HFF-Myc (cell line): ENCODE measurements at regions not wholly inside any gene's neighbourhood (a gene's known extent, or its start where the extent isn't known, plus 50 kb on each side); places are given as distances from the start of the nearest gene placed in this dataset.

Experiments used
- DNase-seq: peaks from one replicate; pipeline ENCODE4 v3.0.0-alpha.2; 2011; ENCODE audit warnings: low read depth; ENCODE audit errors: extremely low read depth
- H3K4me3 ChIP-seq: replicated peaks from 2 replicates; pipeline ENCODE4 v1.5.1; 2011; ENCODE audit warnings: low read depth, mild to moderate bottlenecking, control low read depth, low read length
- TF ChIP-seq, protein P1 (sequence below): IDR thresholded peaks from 2 replicates; pipeline ENCODE4 v1.5.1; 2012; ENCODE audit warnings: mild to moderate bottlenecking, low read depth, low read length, control low read depth; ENCODE audit errors: missing control alignments

DNA sequence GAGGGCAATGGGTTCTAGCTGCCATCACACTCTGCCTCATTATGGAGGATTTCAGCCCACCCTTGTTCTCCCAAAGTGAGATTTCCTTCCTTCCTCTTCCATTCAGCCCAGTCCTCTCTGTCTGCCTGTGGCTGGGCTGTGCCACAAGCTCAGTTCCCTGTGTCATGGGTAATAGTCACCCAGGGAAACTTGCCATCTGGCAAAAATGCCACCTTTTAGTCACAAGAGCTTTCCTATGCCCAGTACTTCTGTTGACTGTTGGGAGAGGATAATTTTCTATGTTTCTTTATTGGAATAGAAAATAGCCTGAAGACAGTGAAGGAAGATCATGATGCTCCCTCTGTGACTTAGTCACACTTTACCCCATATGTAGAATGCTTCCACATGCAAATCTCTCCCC lies 71.4 kb downstream of the TLR4 start:
- DNase-seq: no peak

GRCh38 chr9:117777823-117778222 lies 73.6 kb downstream of the TLR4 start:
- TF ChIP-seq, protein P1, sequence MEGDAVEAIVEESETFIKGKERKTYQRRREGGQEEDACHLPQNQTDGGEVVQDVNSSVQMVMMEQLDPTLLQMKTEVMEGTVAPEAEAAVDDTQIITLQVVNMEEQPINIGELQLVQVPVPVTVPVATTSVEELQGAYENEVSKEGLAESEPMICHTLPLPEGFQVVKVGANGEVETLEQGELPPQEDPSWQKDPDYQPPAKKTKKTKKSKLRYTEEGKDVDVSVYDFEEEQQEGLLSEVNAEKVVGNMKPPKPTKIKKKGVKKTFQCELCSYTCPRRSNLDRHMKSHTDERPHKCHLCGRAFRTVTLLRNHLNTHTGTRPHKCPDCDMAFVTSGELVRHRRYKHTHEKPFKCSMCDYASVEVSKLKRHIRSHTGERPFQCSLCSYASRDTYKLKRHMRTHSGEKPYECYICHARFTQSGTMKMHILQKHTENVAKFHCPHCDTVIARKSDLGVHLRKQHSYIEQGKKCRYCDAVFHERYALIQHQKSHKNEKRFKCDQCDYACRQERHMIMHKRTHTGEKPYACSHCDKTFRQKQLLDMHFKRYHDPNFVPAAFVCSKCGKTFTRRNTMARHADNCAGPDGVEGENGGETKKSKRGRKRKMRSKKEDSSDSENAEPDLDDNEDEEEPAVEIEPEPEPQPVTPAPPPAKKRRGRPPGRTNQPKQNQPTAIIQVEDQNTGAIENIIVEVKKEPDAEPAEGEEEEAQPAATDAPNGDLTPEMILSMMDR: no peak
- H3K4me3 ChIP-seq: no peak overlapping the region
- no peak for DNase-seq

More for the DNA sequence above, 71.4 kb downstream of the TLR4 start:
- H3K4me3 ChIP-seq: no peak overlapping the region
- TF ChIP-seq, protein P1: no peak

DNA sequence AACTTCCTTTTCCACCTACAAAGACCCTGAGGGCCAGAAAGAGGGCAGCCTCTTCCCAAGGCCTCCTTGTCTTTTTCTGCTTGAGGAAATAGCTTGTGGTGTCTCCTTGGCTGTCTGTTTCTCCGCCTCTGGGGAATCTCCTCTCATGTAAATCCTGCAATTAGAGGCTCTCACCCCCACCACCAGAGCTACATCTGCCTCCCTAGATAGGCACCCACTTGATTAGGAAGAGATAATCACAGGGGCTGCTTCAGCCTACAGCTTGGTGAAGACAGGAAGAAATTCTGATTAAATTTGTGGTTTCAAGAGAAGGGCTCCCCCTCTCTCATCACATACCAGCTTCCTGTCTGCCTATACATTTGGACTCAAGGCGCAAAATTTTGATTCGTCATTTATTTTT lies 75.6 kb downstream of the TLR4 start:
- DNase-seq: no peak
- TF ChIP-seq, protein P1: no peak

GRCh38 chr9:117782931-117783788 lies 79.0 kb downstream of the TLR4 start:
- DNase-seq: no peak

More for the DNA sequence above, 75.6 kb downstream of the TLR4 start:
- no peak overlapping the region for H3K4me3 ChIP-seq

GRCh38 chr9:117783828-117784227 lies 79.6 kb downstream of the TLR4 start:
- H3K4me3 ChIP-seq: no peak overlapping the region
- TF ChIP-seq, protein P1: no peak
- no peak for DNase-seq

More at GRCh38 chr9:117782931-117783788, 79.0 kb downstream of the TLR4 start:
- TF ChIP-seq, protein P1: peak; percentile 86
- H3K4me3 ChIP-seq: peak overlapping the region; percentile 29

DNA sequence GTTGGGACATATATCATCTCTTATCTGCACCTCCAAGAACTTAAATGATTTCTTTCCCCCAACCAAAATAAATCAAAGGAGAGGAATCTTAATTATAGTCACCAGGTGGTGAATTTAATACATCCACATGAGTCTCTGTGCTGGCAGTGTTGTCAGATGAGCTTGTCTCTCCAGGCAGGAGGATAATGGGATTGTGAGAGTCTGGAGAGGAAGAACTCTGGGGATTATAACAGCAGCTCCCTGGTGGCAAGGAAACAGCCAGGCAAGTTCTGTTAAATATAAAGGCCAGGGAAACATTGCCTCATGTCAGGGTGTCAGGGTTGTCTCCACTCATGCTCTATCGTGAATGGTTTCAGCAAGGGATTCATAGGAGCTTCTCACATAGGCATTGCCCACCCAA lies 80.8 kb downstream of the TLR4 start:
- H3K4me3 ChIP-seq: no peak overlapping the region
- TF ChIP-seq, protein P1: no peak
- DNase-seq: no peak
